Liver (tissue), 8 donors: ENCODE measurements at regions not wholly inside any gene's neighbourhood (a gene's known extent, or its start where the extent isn't known, plus 50 kb on each side); places are given as distances from the start of the nearest gene placed in this dataset.

Experiments
- DNase-seq: peaks from one replicate; pipeline ENCODE4 v3.0.0-alpha.2; 2017; ENCODE audit warnings: low spot score
- H3K27ac ChIP-seq, 2 donors: one replicate each; pipeline ENCODE4 v1.7.0; 2013; ENCODE audit warnings: inconsistent platforms in 2 of 2, low read length in 2 of 2, control low read depth in 1 of 2, low read depth in 1 of 2, mild to moderate bottlenecking in 1 of 2
- H3K27me3 ChIP-seq, 4 donors: one replicate each; pipeline versions ENCODE4 v1.6.1 to v1.7.0; 2013; ENCODE audit warnings: low read length in 3 of 4, inconsistent platforms in 1 of 4, mild to moderate bottlenecking in 1 of 4, moderate library complexity in 1 of 4; ENCODE audit not compliant: control insufficient read depth in 4 of 4, insufficient read depth in 4 of 4
- H3K36me3 ChIP-seq, 4 donors: one replicate each; pipeline versions ENCODE4 v1.6.1 to v1.7.0; 2013; ENCODE audit warnings: low read length in 3 of 4, mild to moderate bottlenecking in 3 of 4, low read depth in 1 of 4, moderate library complexity in 1 of 4; ENCODE audit not compliant: control insufficient read depth in 4 of 4, insufficient read depth in 3 of 4
- H3K4me1 ChIP-seq, 4 donors: one replicate each; pipeline versions ENCODE4 v1.6.1 to v1.7.0; 2013; ENCODE audit warnings: low read length in 3 of 4, mild to moderate bottlenecking in 3 of 4, moderate library complexity in 1 of 4; ENCODE audit not compliant: control insufficient read depth in 4 of 4, insufficient read depth in 4 of 4
- H3K4me3 ChIP-seq, 3 donors: one replicate each; pipeline versions ENCODE4 v1.6.1 to v1.7.0; 2013; ENCODE audit warnings: low read length in 3 of 3, control low read depth in 1 of 3, low read depth in 1 of 3, mild to moderate bottlenecking in 1 of 3
- H3K9ac ChIP-seq, 2 donors: one replicate each; pipeline ENCODE4 v1.7.0; 2013; ENCODE audit warnings: low read length in 2 of 2, mild to moderate bottlenecking in 2 of 2, moderate library complexity in 2 of 2, control low read depth in 1 of 2, low read depth in 1 of 2
- H3K9me3 ChIP-seq, 4 donors: one replicate each; pipeline versions ENCODE4 v1.6.1 to v1.7.0; 2013; ENCODE audit warnings: low read length in 3 of 4; ENCODE audit not compliant: control insufficient read depth in 4 of 4
- ATF3 ChIP-seq: IDR thresholded peaks from 2 replicates; pipeline ENCODE4 v1.6.1; 2016; ENCODE audit warnings: antibody characterized with exemption
- CTCF ChIP-seq: fragments of 150-350 bp; IDR thresholded peaks from 2 replicates; pipeline ENCODE4 v1.5.1; 2017; ENCODE audit warnings: improper control_type of control experiment, low read depth, low read length; ENCODE audit not compliant: missing input control
- EGR1 ChIP-seq, 2 donors: IDR thresholded peaks; 2 replicates each; pipeline ENCODE4 v1.6.1; 2016 to 2018; ENCODE audit warnings: antibody characterized with exemption in 2 of 2, low read depth in 2 of 2
- FOXA1 ChIP-seq: IDR thresholded peaks from 2 replicates; pipeline ENCODE4 v1.6.1; 2016; ENCODE audit warnings: antibody characterized with exemption
- FOXA2 ChIP-seq: IDR thresholded peaks from 2 replicates; pipeline ENCODE4 v1.6.1; 2016; ENCODE audit warnings: antibody characterized with exemption
- GABPA ChIP-seq, 2 donors: IDR thresholded peaks in 1 of 2; conservative IDR thresholded peaks in 1 of 2; 2 replicates each; pipeline ENCODE4 v1.6.1; 2016; ENCODE audit warnings: antibody characterized with exemption in 2 of 2, mild to moderate bottlenecking in 1 of 2, moderate library complexity in 1 of 2
- HNF4A ChIP-seq, 2 donors: conservative IDR thresholded peaks; 2 replicates each; pipeline ENCODE4 v1.6.1; 2016; ENCODE audit warnings: antibody characterized with exemption in 2 of 2, mild to moderate bottlenecking in 2 of 2
- HNF4G ChIP-seq: IDR thresholded peaks from 2 replicates; pipeline ENCODE4 v1.6.1; 2016; ENCODE audit warnings: antibody characterized with exemption
- JUND ChIP-seq, 2 donors: IDR thresholded peaks; 2 replicates each; pipeline ENCODE4 v1.6.1; 2016; ENCODE audit warnings: antibody characterized with exemption in 2 of 2
- MAX ChIP-seq: IDR thresholded peaks from 2 replicates; pipeline ENCODE4 v1.6.1; 2016; ENCODE audit warnings: antibody characterized with exemption
- NR2F2 ChIP-seq: IDR thresholded peaks from 2 replicates; pipeline ENCODE4 v1.6.1; 2016; ENCODE audit warnings: antibody characterized with exemption
- REST ChIP-seq: IDR thresholded peaks from 2 replicates; pipeline ENCODE4 v1.6.1; 2016; ENCODE audit warnings: antibody characterized with exemption, mild to moderate bottlenecking
- RXRA ChIP-seq, 2 donors: IDR thresholded peaks; 2 replicates each; pipeline ENCODE4 v1.6.1; 2017 to 2018; ENCODE audit warnings: antibody characterized with exemption in 2 of 2, mild to moderate bottlenecking in 1 of 2
- SP1 ChIP-seq: IDR thresholded peaks from 2 replicates; pipeline ENCODE4 v1.6.1; 2018; ENCODE audit warnings: antibody characterized with exemption, mild to moderate bottlenecking
- YY1 ChIP-seq: IDR thresholded peaks from 2 replicates; pipeline ENCODE4 v1.6.1; 2016; ENCODE audit warnings: antibody characterized with exemption, mild to moderate bottlenecking
- ZBTB33 ChIP-seq: IDR thresholded peaks from 2 replicates; pipeline ENCODE4 v1.6.1; 2016; ENCODE audit warnings: antibody characterized with exemption
- WGBS: extraction: QIAGEN DNeasy Blood & Tissue Kit; methylation state at CpG from one replicate; pipeline ENCODE4 v1.1.7; 2013; 5-methylcytosine and 5-hydroxymethylcytosine counted together
- donor health status: healthy.
- donor health status: healthy.
- donor health status: healthy.
- donor health status: healthy.
- donor health status: healthy.

GRCh38 chr15:98427321-98427720, 221.0 kb upstream of the IGF1R start:
- H3K27ac ChIP-seq, result no peak overlapping the region
- no peak overlapping the region for H3K9ac ChIP-seq
- no peaks in the 10 kb centered on the region for H3K9me3 ChIP-seq
- 57% methylated on average over 8 of the region's 8 CpGs for WGBS
- H3K36me3 ChIP-seq, result no peaks in the 10 kb centered on the region
- H3K27me3 ChIP-seq, result peaks cover 0 to 4% (median 1%) of the 10 kb centered on the region in 4 donors
- no peak overlapping the region for H3K4me3 ChIP-seq
- TF ChIP-seq RXRA (IDR thresholded peaks at IDR 0.05) (no peak), HNF4A (conservative IDR thresholded peaks at IDR 0.05) (no peak), ZBTB33 (no peak), GABPA (IDR thresholded peaks at IDR 0.05 in 1 of 2, conservative IDR thresholded peaks at IDR 0.05 in 1 of 2) (no peak), REST (no peak), MAX (no peak), NR2F2 (no peak), YY1 (no peak), HNF4G (no peak), ATF3 (no peak), JUND (IDR thresholded peaks at IDR 0.05) (no peak), FOXA1 (no peak), CTCF (no peak), EGR1 (IDR thresholded peaks at IDR 0.05; ENCODE audit: low read depth in 2 of 2) (no peak), FOXA2 (no peak), SP1 (no peak)
- no peak for DNase-seq
- H3K4me1 ChIP-seq, result peaks cover 0 to 10% (median 5%) of the 10 kb centered on the region in 4 donors
